IMR-90 (cell line): ENCODE measurements at regions not wholly inside any gene's neighbourhood (a gene's known extent, or its start where the extent isn't known, plus 50 kb on each side); places are given as distances from the start of the nearest gene placed in this dataset.
"Not testable (repeated sequence)": the region's sequence is repeated elsewhere in the genome, so short reads cannot be mapped to it uniquely, and the experiment has no call there.

Experiments used
- ATAC-seq: fragments of 200-7000 bp; cut with Tn5 transposase; 2 replicates; pipeline ENCODE4 v1.9.1; 2020; ENCODE audit warnings: low read depth, mild to moderate bottlenecking, moderate library complexity
- BruUV-seq: library from RNA; stranded (reverse); fragments of 400-500 nt; replicated peaks from 2 replicates; lab custom pipeline; 2021; lab: Mats Ljungman, UMichigan
- CTCF ChIA-PET: fragments of 300-600 bp; formaldehyde crosslinking; extraction: SDS; loops from one replicate; lab custom pipeline; 2021; ENCODE audit warnings: antibody characterized with exemption; lab: Yijun Ruan, JAX
- POLR2A ChIA-PET: fragments of 300-600 bp; sonication (Branson Sonifier 250); formaldehyde crosslinking; loops from one replicate; lab custom pipeline; 2022; ENCODE audit warnings: antibody characterized with exemption; ENCODE audit not compliant: unreplicated experiment; lab: Charles Lee
- DNase-seq: peaks from one replicate; pipeline ENCODE4 v3.0.0; 2013
- H2AFZ ChIP-seq: replicated peaks from 2 replicates; pipeline ENCODE3; 2013; ENCODE audit warnings: low read length, mild to moderate bottlenecking; ENCODE audit not compliant: poor library complexity
- H2AK5ac ChIP-seq: 2 replicates; pipeline ENCODE4 v1.6.1; 2013; ENCODE audit warnings: low read depth, low read length, inconsistent platforms
- H2AK9ac ChIP-seq: replicated peaks from 2 replicates; pipeline ENCODE3; 2013; ENCODE audit warnings: mild to moderate bottlenecking, low read depth, low read length, moderate library complexity; ENCODE audit not compliant: poor library complexity
- H2BK120ac ChIP-seq: 2 replicates; pipeline ENCODE4 v1.6.1; 2013; ENCODE audit warnings: low read depth, low read length, inconsistent platforms
- H2BK15ac ChIP-seq: 3 replicates; pipeline ENCODE4 v1.6.1; 2013; ENCODE audit warnings: low read depth, low read length, inconsistent platforms
- H2BK20ac ChIP-seq: 2 replicates; pipeline ENCODE4 v1.6.1; 2013; ENCODE audit warnings: low read depth, mild to moderate bottlenecking, inconsistent platforms, low read length, moderate library complexity
- H2BK5ac ChIP-seq: 2 replicates; pipeline ENCODE4 v1.6.1; 2013; ENCODE audit warnings: mild to moderate bottlenecking, low read depth, low read length, inconsistent platforms; ENCODE audit not compliant: poor library complexity, severe bottlenecking
- H3K14ac ChIP-seq: replicated peaks from 2 replicates; pipeline ENCODE4 v1.6.1; 2013; ENCODE audit warnings: low read depth, low read length, inconsistent platforms
- H3K18ac ChIP-seq: 2 replicates; pipeline ENCODE4 v1.6.1; 2013; ENCODE audit warnings: low read depth, low read length, control low read depth
- H3K23ac ChIP-seq: 2 replicates; pipeline ENCODE4 v1.6.1; 2013; ENCODE audit warnings: low read depth, low read length, inconsistent platforms
- H3K27ac ChIP-seq: 2 replicates; pipeline ENCODE4 v1.5.1; 2013; ENCODE audit warnings: mild to moderate bottlenecking, control low read depth, low read length; ENCODE audit not compliant: insufficient read depth
- H3K27me3 ChIP-seq: 2 replicates; pipeline ENCODE4 v1.6.1; 2013; ENCODE audit warnings: low read length; ENCODE audit not compliant: control insufficient read depth, insufficient read depth
- H3K36me3 ChIP-seq: 2 replicates; pipeline ENCODE4 v1.6.1; 2013; ENCODE audit warnings: low read length, mixed read lengths; ENCODE audit not compliant: control insufficient read depth, insufficient read depth
- H3K4ac ChIP-seq: 2 replicates; pipeline ENCODE4 v1.6.1; 2013; ENCODE audit warnings: low read depth, low read length, inconsistent platforms
- H3K4me1 ChIP-seq: 2 replicates; pipeline ENCODE4 v1.6.1; 2013; ENCODE audit warnings: low read length, mixed read lengths; ENCODE audit not compliant: control insufficient read depth, insufficient read depth
- H3K4me2 ChIP-seq: 2 replicates; pipeline ENCODE4 v1.6.1; 2013; ENCODE audit warnings: low read depth, mild to moderate bottlenecking, control low read depth, low read length, moderate library complexity
- H3K4me3 ChIP-seq: 2 replicates; pipeline ENCODE4 v1.5.1; 2013; ENCODE audit warnings: low read depth, mild to moderate bottlenecking, control low read depth, low read length, moderate library complexity; ENCODE audit not compliant: insufficient read depth
- H3K56ac ChIP-seq: 2 replicates; pipeline ENCODE4 v1.6.1; 2013; ENCODE audit warnings: low read length, inconsistent platforms; ENCODE audit not compliant: insufficient read depth; ENCODE audit errors: extremely low read depth
- H3K79me1 ChIP-seq, 2 experiments: 2 replicates each; pipeline ENCODE4 v1.6.1; 2013; ENCODE audit warnings: low read length in 2 of 2, inconsistent platforms in 1 of 2, low read depth in 1 of 2
- H3K9ac ChIP-seq: 2 replicates; pipeline ENCODE4 v1.6.1; 2013; ENCODE audit warnings: low read depth, low read length, control low read depth
- H3K9me1 ChIP-seq: 2 replicates; pipeline ENCODE4 v1.6.1; 2013; ENCODE audit warnings: low read length, inconsistent platforms; ENCODE audit not compliant: insufficient read depth
- H3K9me3 ChIP-seq: 2 replicates; pipeline ENCODE4 v1.6.1; 2013; ENCODE audit warnings: low read length; ENCODE audit not compliant: control insufficient read depth, insufficient read depth
- H4K20me1 ChIP-seq: 2 replicates; pipeline ENCODE4 v1.6.1; 2013; ENCODE audit warnings: low read length, inconsistent platforms; ENCODE audit not compliant: insufficient read depth
- H4K5ac ChIP-seq: 2 replicates; pipeline ENCODE4 v1.6.1; 2013; ENCODE audit warnings: mild to moderate bottlenecking, low read depth, low read length, control low read depth
- H4K8ac ChIP-seq, 2 experiments: 2 replicates each; pipeline ENCODE4 v1.6.1; 2013; ENCODE audit warnings: low read depth in 2 of 2, low read length in 2 of 2, control low read depth in 1 of 2, inconsistent platforms in 1 of 2
- H4K91ac ChIP-seq: 2 replicates; pipeline ENCODE4 v1.6.1; 2013; ENCODE audit warnings: low read depth, low read length, inconsistent platforms; ENCODE audit not compliant: insufficient read depth
- WGBS, 2 experiments: methylation state at CpG; one replicate each; pipeline versions ENCODE4 v1.1.5 to v1.1.7; 2013; ENCODE audit warnings: missing lambda C conversion rate in 2 of 2; ENCODE audit not compliant: insufficient read length in 1 of 2; ENCODE audit errors: extremely low coverage in 2 of 2; 5-methylcytosine and 5-hydroxymethylcytosine counted together
- dilution Hi-C: fragments of 300-500 bp; cut with HindIII; formaldehyde crosslinking; loops from one replicate; pipeline ENCODE4 v1.14.3; 2018; ENCODE audit warnings: low sequenced_read_pairs; ENCODE audit not compliant: unreplicated experiment
- in situ Hi-C: fragments of 300-500 bp; cut with MboI; formaldehyde crosslinking; loops from 3 replicates; pipeline ENCODE4 v1.14.3; 2019; ENCODE audit warnings: low sequenced_read_pairs, inconsistent platforms, mixed read lengths
- intact Hi-C: fragments of 100-400 bp; cut with micrococcal nuclease; formaldehyde crosslinking; loops from 2 replicates; pipeline ENCODE4 v1.10.0; 2022

DNA sequence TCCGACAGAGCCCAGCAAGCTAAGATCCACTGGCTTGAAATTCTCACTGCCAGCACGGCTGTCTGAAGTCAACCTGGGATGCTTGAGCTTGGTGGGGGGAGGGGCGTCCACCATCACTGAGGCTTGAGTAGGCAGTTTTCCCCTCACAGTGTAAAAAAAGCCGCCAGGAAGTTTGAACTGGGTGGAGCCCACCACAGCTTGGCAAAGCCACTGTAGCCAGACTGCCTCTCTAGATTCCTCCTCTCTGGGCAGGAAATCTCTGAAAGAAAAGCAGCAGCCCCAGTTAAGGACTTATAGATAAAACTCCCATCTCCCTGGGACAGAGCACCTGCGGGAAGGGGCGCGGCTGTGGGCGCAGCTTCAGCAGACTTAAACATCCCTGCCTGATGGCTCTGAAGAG lies 68.7 kb upstream of the LIPC start:
- intact Hi-C loops, H3K4me3 ChIP-seq, ATAC-seq, H2AK9ac ChIP-seq, H3K56ac ChIP-seq, H3K79me1 ChIP-seq, in situ Hi-C loops, H3K4me2 ChIP-seq, BruUV-seq, H4K20me1 ChIP-seq, H3K9me3 ChIP-seq, H3K23ac ChIP-seq, POLR2A ChIA-PET, H3K27me3 ChIP-seq, CTCF ChIA-PET, H3K9ac ChIP-seq, H3K27ac ChIP-seq, H3K36me3 ChIP-seq, dilution Hi-C loops, H2AFZ ChIP-seq, H3K18ac ChIP-seq, H2BK5ac ChIP-seq, H4K5ac ChIP-seq, DNase-seq: not testable (repeated sequence)
- peak overlapping the region; percentile 100 for H3K4ac ChIP-seq
- 93% methylated on average over 3 of the region's 8 CpGs; no CpG with 5 or more reads in 1 of the 2 experiments for WGBS, 2 experiments
- H2BK15ac ChIP-seq, result peak overlapping the region; percentile 59; the same call in 1 of the 3 replicates
- peak overlapping the region; percentile 95 for H2BK20ac ChIP-seq
- peak overlapping the region; percentile 96 for H2BK120ac ChIP-seq
- H4K8ac ChIP-seq, result peak overlapping the region in 1 of 2 experiments; percentile 92; a peak in 1 of 4 replicates
- H3K14ac ChIP-seq, result 0 out of 2 replicates have a peak overlapping the region, but pooled peaks have one; percentile 92
- H4K91ac ChIP-seq, result peak overlapping the region; percentile 75
- peaks cover 14% of the 10 kb centered on the region for H3K9me1 ChIP-seq
- peak overlapping the region; percentile 84 for H2AK5ac ChIP-seq
- H3K4me1 ChIP-seq, result peaks cover 26% of the 10 kb centered on the region

DNA sequence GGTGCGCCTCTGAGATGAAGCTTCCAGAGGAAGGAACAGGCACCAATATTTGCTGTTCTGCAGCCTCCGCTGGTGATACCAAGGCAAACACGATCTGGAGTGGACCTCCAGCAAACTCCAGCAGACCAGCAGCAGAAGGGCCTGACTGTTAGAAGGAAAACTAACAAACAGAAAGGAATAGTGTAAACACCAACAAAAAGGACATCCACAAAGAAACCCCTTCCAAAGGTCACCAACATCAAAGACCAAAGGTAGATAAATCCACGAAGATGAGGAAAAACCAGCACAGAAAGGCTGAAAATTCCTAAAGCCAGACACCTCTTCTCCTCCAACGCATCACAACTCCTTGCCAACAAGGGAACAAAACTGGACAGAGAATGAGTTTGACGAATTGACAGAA lies 68.1 kb upstream of the LIPC start:
- H2BK15ac ChIP-seq, H3K9me3 ChIP-seq, H3K18ac ChIP-seq, intact Hi-C loops, H4K5ac ChIP-seq, H4K20me1 ChIP-seq, POLR2A ChIA-PET, H2AK9ac ChIP-seq, H3K36me3 ChIP-seq, H2AFZ ChIP-seq, DNase-seq, H3K23ac ChIP-seq, H3K4me2 ChIP-seq, H3K14ac ChIP-seq, H3K79me1 ChIP-seq, H2BK5ac ChIP-seq, H3K27ac ChIP-seq, dilution Hi-C loops, H3K27me3 ChIP-seq, H3K56ac ChIP-seq, ATAC-seq, H3K9ac ChIP-seq, H3K4me3 ChIP-seq, H4K8ac ChIP-seq, BruUV-seq, CTCF ChIA-PET, H2AK5ac ChIP-seq, in situ Hi-C loops: not testable (repeated sequence)
- Histone ChIP-seq H2BK20ac (peak overlapping the region; percentile 47; the same call in 1 of the 2 replicates), H4K91ac (0 out of 2 replicates have a peak overlapping the region, but pooled peaks have one; percentile 16), H3K4ac (peak overlapping the region; percentile 28; the same call in 1 of the 2 replicates), H3K9me1 (peaks cover 14% of the 10 kb centered on the region), H2BK120ac (peak overlapping the region; percentile 19; the same call in 1 of the 2 replicates), H3K4me1 (peaks cover 26% of the 10 kb centered on the region)
- no CpG with 5 or more reads among the region's 6 CpGs for WGBS, 2 experiments
